B cell (primary cell): ENCODE measurements at regions not wholly inside any gene's neighbourhood (a gene's known extent, or its start where the extent isn't known, plus 50 kb on each side); places are given as distances from the start of the nearest gene placed in this dataset.

Experiments used
- EZH2 ChIP-seq: IDR thresholded peaks from 2 replicates; pipeline ENCODE4 v1.6.1; 2012; ENCODE audit warnings: borderline replicate concordance, low read depth, mild to moderate bottlenecking, moderate library complexity, low read length; ENCODE audit not compliant: insufficient read depth, poor library complexity, severe bottlenecking
- TF ChIP-seq, protein P1 (sequence below): fragments of 200-600 bp; IDR thresholded peaks from one replicate; pipeline ENCODE4 v1.8.0; 2022; ENCODE audit warnings: antibody characterized with exemption, mild to moderate bottlenecking

DNA sequence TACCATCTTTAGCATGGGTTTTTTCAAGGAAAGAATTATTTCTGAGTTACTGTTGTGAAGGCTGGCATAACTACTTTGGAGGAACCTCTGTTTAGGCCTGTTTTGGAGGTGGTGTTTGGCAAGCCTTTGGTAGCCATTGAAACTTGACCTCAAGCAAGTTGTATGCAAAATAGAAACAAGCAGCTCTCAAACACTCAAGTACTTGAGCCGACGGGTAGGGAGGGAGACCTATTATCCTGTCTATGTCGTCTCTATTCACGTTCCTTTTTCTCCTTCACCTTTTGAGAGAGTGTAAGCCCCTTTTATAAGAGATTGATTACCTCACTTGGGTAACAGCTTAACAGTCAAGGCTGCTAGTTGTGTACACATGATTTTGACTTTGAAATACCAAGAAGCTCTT, 878.3 kb upstream of the CXADR start:
- TF ChIP-seq, protein P1, sequence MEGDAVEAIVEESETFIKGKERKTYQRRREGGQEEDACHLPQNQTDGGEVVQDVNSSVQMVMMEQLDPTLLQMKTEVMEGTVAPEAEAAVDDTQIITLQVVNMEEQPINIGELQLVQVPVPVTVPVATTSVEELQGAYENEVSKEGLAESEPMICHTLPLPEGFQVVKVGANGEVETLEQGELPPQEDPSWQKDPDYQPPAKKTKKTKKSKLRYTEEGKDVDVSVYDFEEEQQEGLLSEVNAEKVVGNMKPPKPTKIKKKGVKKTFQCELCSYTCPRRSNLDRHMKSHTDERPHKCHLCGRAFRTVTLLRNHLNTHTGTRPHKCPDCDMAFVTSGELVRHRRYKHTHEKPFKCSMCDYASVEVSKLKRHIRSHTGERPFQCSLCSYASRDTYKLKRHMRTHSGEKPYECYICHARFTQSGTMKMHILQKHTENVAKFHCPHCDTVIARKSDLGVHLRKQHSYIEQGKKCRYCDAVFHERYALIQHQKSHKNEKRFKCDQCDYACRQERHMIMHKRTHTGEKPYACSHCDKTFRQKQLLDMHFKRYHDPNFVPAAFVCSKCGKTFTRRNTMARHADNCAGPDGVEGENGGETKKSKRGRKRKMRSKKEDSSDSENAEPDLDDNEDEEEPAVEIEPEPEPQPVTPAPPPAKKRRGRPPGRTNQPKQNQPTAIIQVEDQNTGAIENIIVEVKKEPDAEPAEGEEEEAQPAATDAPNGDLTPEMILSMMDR, result no peak
- TF ChIP-seq EZH2, result no peak
